ENCODE measurements at regions not wholly inside any gene's neighbourhood (a gene's known extent, or its start where the extent isn't known, plus 50 kb on each side); places are given as distances from the start of the nearest gene placed in this dataset.

- H3K4me3 ChIP-seq: no peak overlapping the region
- TF ChIP-seq, protein P1, sequence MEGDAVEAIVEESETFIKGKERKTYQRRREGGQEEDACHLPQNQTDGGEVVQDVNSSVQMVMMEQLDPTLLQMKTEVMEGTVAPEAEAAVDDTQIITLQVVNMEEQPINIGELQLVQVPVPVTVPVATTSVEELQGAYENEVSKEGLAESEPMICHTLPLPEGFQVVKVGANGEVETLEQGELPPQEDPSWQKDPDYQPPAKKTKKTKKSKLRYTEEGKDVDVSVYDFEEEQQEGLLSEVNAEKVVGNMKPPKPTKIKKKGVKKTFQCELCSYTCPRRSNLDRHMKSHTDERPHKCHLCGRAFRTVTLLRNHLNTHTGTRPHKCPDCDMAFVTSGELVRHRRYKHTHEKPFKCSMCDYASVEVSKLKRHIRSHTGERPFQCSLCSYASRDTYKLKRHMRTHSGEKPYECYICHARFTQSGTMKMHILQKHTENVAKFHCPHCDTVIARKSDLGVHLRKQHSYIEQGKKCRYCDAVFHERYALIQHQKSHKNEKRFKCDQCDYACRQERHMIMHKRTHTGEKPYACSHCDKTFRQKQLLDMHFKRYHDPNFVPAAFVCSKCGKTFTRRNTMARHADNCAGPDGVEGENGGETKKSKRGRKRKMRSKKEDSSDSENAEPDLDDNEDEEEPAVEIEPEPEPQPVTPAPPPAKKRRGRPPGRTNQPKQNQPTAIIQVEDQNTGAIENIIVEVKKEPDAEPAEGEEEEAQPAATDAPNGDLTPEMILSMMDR (IDR thresholded peaks at IDR 0.05): no peak
- H3K27ac ChIP-seq: no peak overlapping the region
- no peak for DNase-seq (ENCODE audit: low spot score)
Measured at GRCh38 chr20:12467758-12468157, 541.0 kb upstream of the SPTLC3 start.

GRCh38 chr20:12482661-12483060 lies 526.1 kb upstream of the SPTLC3 start:
- no peak overlapping the region for H3K27ac ChIP-seq
- DNase-seq (ENCODE audit: low spot score): no peak
- TF ChIP-seq, protein P1 (IDR thresholded peaks at IDR 0.05): no peak
- no peak overlapping the region for H3K4me3 ChIP-seq

- no peak overlapping the region for H3K4me3 ChIP-seq
- no peak overlapping the region for H3K27ac ChIP-seq
- DNase-seq (ENCODE audit: low spot score): no peak
- TF ChIP-seq, protein P1 (IDR thresholded peaks at IDR 0.05): no peak
Measured at GRCh38 chr20:12502443-12502842, 506.3 kb upstream of the SPTLC3 start.

GRCh38 chr20:12504779-12505178 lies 504.0 kb upstream of the SPTLC3 start:
- H3K27ac ChIP-seq: no peak overlapping the region
- TF ChIP-seq, protein P1 (IDR thresholded peaks at IDR 0.05): no peak
- DNase-seq (ENCODE audit: low spot score): no peak
- H3K4me3 ChIP-seq: no peak overlapping the region

DNA sequence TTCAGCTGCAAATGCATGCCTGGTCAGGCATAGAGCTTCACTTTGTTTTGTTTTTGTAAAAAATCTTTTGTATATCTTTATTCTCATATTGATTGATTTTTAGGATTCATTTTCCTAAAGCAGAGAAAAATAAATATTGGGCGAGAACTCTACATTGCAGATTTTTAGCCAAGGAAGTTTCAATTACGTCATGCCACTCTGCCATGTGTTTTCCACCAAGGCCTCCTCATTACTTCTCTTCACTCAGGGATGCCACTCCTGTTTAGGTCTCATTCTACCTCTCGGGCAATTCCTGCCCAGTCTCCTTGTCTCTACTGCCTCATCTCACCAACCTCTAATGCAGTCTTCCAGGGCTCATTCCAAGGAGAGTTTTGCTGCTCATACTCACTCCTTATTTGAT lies 497.3 kb upstream of the SPTLC3 start:
- Histone ChIP-seq H3K27ac (no peak overlapping the region), H3K4me3 (no peak overlapping the region)
- TF ChIP-seq, protein P1 (IDR thresholded peaks at IDR 0.05): no peak
- DNase-seq (ENCODE audit: low spot score): no peak

- H3K27ac ChIP-seq: no peak overlapping the region
- DNase-seq (ENCODE audit: low spot score): no peak
- no peak overlapping the region for H3K4me3 ChIP-seq
- TF ChIP-seq, protein P1 (IDR thresholded peaks at IDR 0.05): no peak
Measured at GRCh38 chr20:12512755-12513154, 496.0 kb upstream of the SPTLC3 start.

- DNase-seq (ENCODE audit: low spot score): no peak
- TF ChIP-seq, protein P1 (IDR thresholded peaks at IDR 0.05): no peak
- no peak overlapping the region for H3K4me3 ChIP-seq
- no peak overlapping the region for H3K27ac ChIP-seq
Measured at GRCh38 chr20:12528104-12528503, 480.7 kb upstream of the SPTLC3 start.
